Stimulated activated CD4-positive, alpha-beta T cell treated with anti-CD3 and anti-CD28 coated beads, Interleukin-2, amount 100 ng/mL, for 24 hours (primary cell): ENCODE measurements at regions not wholly inside any gene's neighbourhood (a gene's known extent, or its start where the extent isn't known, plus 50 kb on each side); places are given as distances from the start of the nearest gene placed in this dataset.

Source experiments
- DNase-seq, 2 donors: peaks; one replicate each; pipeline ENCODE4 v3.0.0-alpha.2; 2020

- DNase-seq = no peak
Measured at GRCh38 chr16:74232806-74233465, 63.7 kb upstream of the PSMD7 start.

GRCh38 chr16:74230126-74230525 is 66.5 kb upstream of the PSMD7 start:
- DNase-seq = no peak

GRCh38 chr16:74226338-74226954 is 70.2 kb upstream of the PSMD7 start:
- DNase-seq = no peak

- no peak for DNase-seq
Measured at GRCh38 chr16:74224828-74225612, 71.6 kb upstream of the PSMD7 start.

- DNase-seq = no peak
Measured at GRCh38 chr16:74221828-74222227, 74.8 kb upstream of the PSMD7 start.

GRCh38 chr16:74219706-74220105 is 76.9 kb upstream of the PSMD7 start:
- DNase-seq = no peak

- no peak for DNase-seq
Measured at GRCh38 chr16:74218871-74219270, 77.7 kb upstream of the PSMD7 start.

- no peak for DNase-seq
Measured at GRCh38 chr16:74216319-74216718, 80.3 kb upstream of the PSMD7 start.

GRCh38 chr16:74215249-74215648 is 81.4 kb upstream of the PSMD7 start:
- DNase-seq = no peak

- DNase-seq = no peak
Measured at GRCh38 chr16:74213372-74213771, 83.2 kb upstream of the PSMD7 start.

GRCh38 chr16:74210245-74210644 is 86.4 kb upstream of the PSMD7 start:
- DNase-seq = no peak

GRCh38 chr16:74202009-74202408 is 94.6 kb upstream of the PSMD7 start:
- no peak for DNase-seq

- no peak for DNase-seq
Measured at GRCh38 chr16:74201576-74201975, 95.0 kb upstream of the PSMD7 start.

GRCh38 chr16:74200921-74201320 is 95.7 kb upstream of the PSMD7 start:
- DNase-seq = no peak

- no peak for DNase-seq
Measured at GRCh38 chr16:74199842-74200124, 96.8 kb upstream of the PSMD7 start.

GRCh38 chr16:74199066-74199841 is 97.4 kb upstream of the PSMD7 start:
- DNase-seq = no peak

GRCh38 chr16:74192281-74192797 is 104.3 kb upstream of the PSMD7 start:
- DNase-seq = no peak

GRCh38 chr16:74190292-74190691 is 106.3 kb upstream of the PSMD7 start:
- DNase-seq = no peak

- DNase-seq = no peak
Measured at GRCh38 chr16:74188856-74189255, 107.8 kb upstream of the PSMD7 start.

GRCh38 chr16:74186561-74186971 is 110.0 kb upstream of the PSMD7 start:
- no peak for DNase-seq

- no peak for DNase-seq
Measured at GRCh38 chr16:74184839-74185238, 111.8 kb upstream of the PSMD7 start.

GRCh38 chr16:74183601-74184360 is 112.8 kb upstream of the PSMD7 start:
- DNase-seq = no peak
